ENCODE measurements at regions not wholly inside any gene's neighbourhood (a gene's known extent, or its start where the extent isn't known, plus 50 kb on each side); places are given as distances from the start of the nearest gene placed in this dataset.

GRCh38 chr16:79363035-79363434 is 237.5 kb downstream of the MAF start:
- Mint-ChIP-seq H3K36me3 (peaks cover 6% of the 10 kb centered on the region), H3K4me1 (ENCODE audit: low read depth in 2 of 2) (peaks cover 6 to 8% of the 10 kb centered on the region in 2 donors), H3K27me3 (peaks cover 8 to 15% of the 10 kb centered on the region in 2 donors), H3K4me3 (no peak overlapping the region), H3K27ac (no peak overlapping the region), H3K9me3 (no peaks in the 10 kb centered on the region)
- no peak for DNase-seq (ENCODE audit: low spot score)
- ATAC-seq = no peak

GRCh38 chr16:79362300-79362970 is 238.1 kb downstream of the MAF start:
- Mint-ChIP-seq H3K27me3 (peaks cover 8 to 15% of the 10 kb centered on the region in 2 donors), H3K36me3 (peaks cover 6% of the 10 kb centered on the region), H3K4me1 (ENCODE audit: low read depth in 2 of 2) (peaks cover 6 to 8% of the 10 kb centered on the region in 2 donors), H3K4me3 (no peak overlapping the region), H3K9me3 (no peaks in the 10 kb centered on the region), H3K27ac (no peak overlapping the region)
- ATAC-seq (no peak), DNase-seq (ENCODE audit: low spot score) (no peak)

- Mint-ChIP-seq H3K27ac (no peak overlapping the region), H3K36me3 (peaks cover 6% of the 10 kb centered on the region), H3K4me1 (ENCODE audit: low read depth in 2 of 2) (peaks cover 6 to 8% of the 10 kb centered on the region in 2 donors), H3K9me3 (no peaks in the 10 kb centered on the region), H3K27me3 (peaks cover 8 to 15% of the 10 kb centered on the region in 2 donors), H3K4me3 (no peak overlapping the region)
- ATAC-seq = no peak
- no peak for DNase-seq (ENCODE audit: low spot score)
These were observed 239.3 kb downstream of the MAF start for GRCh38 chr16:79361132-79361751.

GRCh38 chr16:79360267-79360666 is 240.3 kb downstream of the MAF start:
- no peak overlapping the region for H3K4me3 Mint-ChIP-seq
- DNase-seq (ENCODE audit: low spot score) (no peak), ATAC-seq (no peak)
- peaks cover 8 to 15% of the 10 kb centered on the region in 2 donors for H3K27me3 Mint-ChIP-seq
- peaks cover 3 to 8% of the 10 kb centered on the region in 2 donors for H3K4me1 Mint-ChIP-seq (ENCODE audit: low read depth in 2 of 2)
- no peak overlapping the region for H3K27ac Mint-ChIP-seq
- H3K36me3 Mint-ChIP-seq = peaks cover 6% of the 10 kb centered on the region
- H3K9me3 Mint-ChIP-seq = no peaks in the 10 kb centered on the region

GRCh38 chr16:79359082-79359481 is 241.5 kb downstream of the MAF start:
- Mint-ChIP-seq H3K36me3 (peaks cover 6% of the 10 kb centered on the region), H3K9me3 (no peaks in the 10 kb centered on the region), H3K27ac (no peak overlapping the region), H3K27me3 (peaks cover 8 to 13% of the 10 kb centered on the region in 2 donors), H3K4me3 (no peak overlapping the region), H3K4me1 (ENCODE audit: low read depth in 2 of 2) (peaks cover 3 to 8% of the 10 kb centered on the region in 2 donors)
- ATAC-seq = no peak
- DNase-seq (ENCODE audit: low spot score) = no peak

GRCh38 chr16:79358188-79358587 is 242.3 kb downstream of the MAF start:
- no peaks in the 10 kb centered on the region for H3K9me3 Mint-ChIP-seq
- DNase-seq (ENCODE audit: low spot score) (no peak), ATAC-seq (no peak)
- H3K27me3 Mint-ChIP-seq = peaks cover 0 to 6% of the 10 kb centered on the region in 2 donors
- peaks cover 3 to 8% of the 10 kb centered on the region in 2 donors for H3K4me1 Mint-ChIP-seq (ENCODE audit: low read depth in 2 of 2)
- H3K27ac Mint-ChIP-seq = no peak overlapping the region
- H3K36me3 Mint-ChIP-seq = no peaks in the 10 kb centered on the region
- no peak overlapping the region for H3K4me3 Mint-ChIP-seq

- ATAC-seq = no peak
- Mint-ChIP-seq H3K4me1 (ENCODE audit: low read depth in 2 of 2) (peaks cover 3 to 8% of the 10 kb centered on the region in 2 donors), H3K27ac (no peak overlapping the region), H3K27me3 (no peaks in the 10 kb centered on the region), H3K36me3 (no peaks in the 10 kb centered on the region), H3K9me3 (no peaks in the 10 kb centered on the region), H3K4me3 (no peak overlapping the region)
- DNase-seq (ENCODE audit: low spot score) = no peak
These were observed 244.8 kb downstream of the MAF start for GRCh38 chr16:79355600-79356358.

GRCh38 chr16:79351927-79352326 is 248.6 kb downstream of the MAF start:
- Mint-ChIP-seq H3K4me3 (no peak overlapping the region), H3K9me3 (no peaks in the 10 kb centered on the region), H3K4me1 (ENCODE audit: low read depth in 2 of 2) (no peaks in the 10 kb centered on the region), H3K27ac (no peak overlapping the region), H3K27me3 (no peaks in the 10 kb centered on the region), H3K36me3 (no peaks in the 10 kb centered on the region)
- ATAC-seq (no peak), DNase-seq (ENCODE audit: low spot score) (no peak)

- no peak for DNase-seq (ENCODE audit: low spot score)
- Mint-ChIP-seq H3K27ac (no peak overlapping the region), H3K36me3 (no peaks in the 10 kb centered on the region), H3K27me3 (no peaks in the 10 kb centered on the region), H3K9me3 (no peaks in the 10 kb centered on the region), H3K4me3 (no peak overlapping the region), H3K4me1 (ENCODE audit: low read depth in 2 of 2) (no peaks in the 10 kb centered on the region)
- ATAC-seq = no peak
These were observed 250.7 kb downstream of the MAF start for GRCh38 chr16:79349803-79350202.

GRCh38 chr16:79348521-79349306 is 251.8 kb downstream of the MAF start:
- Mint-ChIP-seq H3K27me3 (peaks cover 0 to 3% of the 10 kb centered on the region in 2 donors), H3K9me3 (no peaks in the 10 kb centered on the region), H3K4me3 (no peak overlapping the region), H3K4me1 (ENCODE audit: low read depth in 2 of 2) (peaks cover 0 to 2% of the 10 kb centered on the region in 2 donors), H3K27ac (no peak overlapping the region), H3K36me3 (no peaks in the 10 kb centered on the region)
- no peak for ATAC-seq
- no peak for DNase-seq (ENCODE audit: low spot score)

- Mint-ChIP-seq H3K4me3 (no peak overlapping the region), H3K27me3 (peaks cover 0 to 4% of the 10 kb centered on the region in 2 donors), H3K27ac (no peak overlapping the region), H3K4me1 (ENCODE audit: low read depth in 2 of 2) (peaks cover 0 to 4% of the 10 kb centered on the region in 2 donors), H3K36me3 (no peaks in the 10 kb centered on the region), H3K9me3 (no peaks in the 10 kb centered on the region)
- no peak for DNase-seq (ENCODE audit: low spot score)
- no peak for ATAC-seq
These were observed 253.3 kb downstream of the MAF start for GRCh38 chr16:79347277-79347676.

GRCh38 chr16:79339863-79340262 is 260.7 kb downstream of the MAF start:
- Mint-ChIP-seq H3K27ac (no peak overlapping the region), H3K36me3 (no peaks in the 10 kb centered on the region), H3K4me3 (no peak overlapping the region), H3K9me3 (no peaks in the 10 kb centered on the region), H3K27me3 (peaks cover 0 to 11% of the 10 kb centered on the region in 2 donors), H3K4me1 (ENCODE audit: low read depth in 2 of 2) (peaks cover 0 to 4% of the 10 kb centered on the region in 2 donors)
- ATAC-seq = no peak
- no peak for DNase-seq (ENCODE audit: low spot score)

- Mint-ChIP-seq H3K4me3 (no peak overlapping the region), H3K27ac (no peak overlapping the region), H3K9me3 (no peaks in the 10 kb centered on the region), H3K4me1 (ENCODE audit: low read depth in 2 of 2) (peaks cover 0 to 3% of the 10 kb centered on the region in 2 donors), H3K27me3 (peaks cover 0 to 9% of the 10 kb centered on the region in 2 donors), H3K36me3 (no peaks in the 10 kb centered on the region)
- ATAC-seq = no peak
- DNase-seq (ENCODE audit: low spot score) = no peak
These were observed 262.6 kb downstream of the MAF start for GRCh38 chr16:79337906-79338305.

All from natural killer cell treated with Interleukin-12 subunit alpha and Interleukin-12 subunit beta and Interleukin-15 and Interleukin-18, amount 100 ng/mL, for 72 hours (primary cell).